LoVo (cell line): ENCODE measurements at regions not wholly inside any gene's neighbourhood (a gene's known extent, or its start where the extent isn't known, plus 50 kb on each side); places are given as distances from the start of the nearest gene placed in this dataset.
A peak's percentile ranks its signal among the peaks of the same experiment; 100 is the strongest.
"Not testable (repeated sequence)": the region's sequence is repeated elsewhere in the genome, so short reads cannot be mapped to it uniquely, and the experiment has no call there.

Experiments
- DNase-seq: peaks from one replicate; pipeline ENCODE4 v3.0.0-alpha.2; 2016; ENCODE audit warnings: low spot score

- no peak for DNase-seq
Measured at GRCh38 chr12:67716817-67717216, 68.3 kb downstream of the DYRK2 start.

- not testable (repeated sequence) for DNase-seq
Measured at GRCh38 chr12:67719303-67719702, 70.8 kb downstream of the DYRK2 start.

- peak; percentile 30 for DNase-seq
Measured at GRCh38 chr12:67720351-67720856, 71.9 kb downstream of the DYRK2 start.

- peak; percentile 39 for DNase-seq
Measured at GRCh38 chr12:67721248-67721647, 72.7 kb downstream of the DYRK2 start.

- no peak for DNase-seq
Measured at GRCh38 chr12:67722296-67722695, 73.8 kb downstream of the DYRK2 start.

- DNase-seq = no peak
Measured at GRCh38 chr12:67726868-67727267, 78.3 kb downstream of the DYRK2 start.

GRCh38 chr12:67727702-67728666 is 79.4 kb downstream of the DYRK2 start:
- DNase-seq = no peak

GRCh38 chr12:67732857-67733256 is 84.3 kb downstream of the DYRK2 start:
- no peak for DNase-seq

- DNase-seq = no peak
Measured at GRCh38 chr12:67735868-67736267, 87.3 kb downstream of the DYRK2 start.

GRCh38 chr12:67740711-67741110 is 92.2 kb downstream of the DYRK2 start:
- DNase-seq = no peak

- DNase-seq = no peak
Measured at GRCh38 chr12:67741270-67741669, 92.7 kb downstream of the DYRK2 start.

- DNase-seq = no peak
Measured at GRCh38 chr12:67742461-67742860, 93.9 kb downstream of the DYRK2 start.

- peak; percentile 95 for DNase-seq
Measured at GRCh38 chr12:67747869-67748742, 99.6 kb downstream of the DYRK2 start.

- peak; percentile 71 for DNase-seq
Measured at GRCh38 chr12:67748743-67749040, 100.1 kb downstream of the DYRK2 start.

GRCh38 chr12:67750513-67751183 is 102.1 kb downstream of the DYRK2 start:
- DNase-seq = no peak

GRCh38 chr12:67751381-67751928 is 102.9 kb downstream of the DYRK2 start:
- DNase-seq = no peak

- DNase-seq = no peak
Measured at GRCh38 chr12:67752226-67752732, 103.7 kb downstream of the DYRK2 start.

GRCh38 chr12:67754933-67755697 is 106.6 kb downstream of the DYRK2 start:
- no peak for DNase-seq

- DNase-seq = no peak
Measured at GRCh38 chr12:67757651-67758050, 109.1 kb downstream of the DYRK2 start.

GRCh38 chr12:67758119-67758518 is 109.6 kb downstream of the DYRK2 start:
- no peak for DNase-seq

- DNase-seq = no peak
Measured at GRCh38 chr12:67758521-67758920, 110.0 kb downstream of the DYRK2 start.
